ENCODE measurements at regions not wholly inside any gene's neighbourhood (a gene's known extent, or its start where the extent isn't known, plus 50 kb on each side); places are given as distances from the start of the nearest gene placed in this dataset.

DNA sequence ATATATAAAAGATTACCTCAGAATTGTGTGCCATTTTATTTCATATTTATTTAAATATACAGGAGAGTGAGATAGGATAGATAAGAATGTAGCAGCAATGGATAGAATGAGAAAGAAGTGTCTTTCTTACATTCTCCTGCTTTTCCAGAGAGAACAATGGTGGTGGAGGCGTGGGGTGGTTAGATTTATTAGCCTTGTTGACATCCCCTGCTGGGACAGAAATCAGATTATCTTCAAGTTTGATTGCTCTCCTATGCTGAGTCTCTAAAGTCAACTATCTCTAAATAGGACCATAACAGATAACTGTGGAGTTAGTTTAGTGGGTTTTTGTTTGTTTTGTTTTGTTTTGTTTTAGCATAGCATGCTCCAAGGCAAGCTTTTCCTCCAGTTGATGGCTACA is 397.6 kb downstream of the LRFN5 start:
- TF ChIP-seq RFX5 (IDR thresholded peaks at IDR 0.05; ENCODE audit: low read depth, low read length) (no peak), NFE2L2 (IDR thresholded peaks at IDR 0.05; ENCODE audit: low read depth, low read length) (no peak)
- TF ChIP-seq, protein P1, sequence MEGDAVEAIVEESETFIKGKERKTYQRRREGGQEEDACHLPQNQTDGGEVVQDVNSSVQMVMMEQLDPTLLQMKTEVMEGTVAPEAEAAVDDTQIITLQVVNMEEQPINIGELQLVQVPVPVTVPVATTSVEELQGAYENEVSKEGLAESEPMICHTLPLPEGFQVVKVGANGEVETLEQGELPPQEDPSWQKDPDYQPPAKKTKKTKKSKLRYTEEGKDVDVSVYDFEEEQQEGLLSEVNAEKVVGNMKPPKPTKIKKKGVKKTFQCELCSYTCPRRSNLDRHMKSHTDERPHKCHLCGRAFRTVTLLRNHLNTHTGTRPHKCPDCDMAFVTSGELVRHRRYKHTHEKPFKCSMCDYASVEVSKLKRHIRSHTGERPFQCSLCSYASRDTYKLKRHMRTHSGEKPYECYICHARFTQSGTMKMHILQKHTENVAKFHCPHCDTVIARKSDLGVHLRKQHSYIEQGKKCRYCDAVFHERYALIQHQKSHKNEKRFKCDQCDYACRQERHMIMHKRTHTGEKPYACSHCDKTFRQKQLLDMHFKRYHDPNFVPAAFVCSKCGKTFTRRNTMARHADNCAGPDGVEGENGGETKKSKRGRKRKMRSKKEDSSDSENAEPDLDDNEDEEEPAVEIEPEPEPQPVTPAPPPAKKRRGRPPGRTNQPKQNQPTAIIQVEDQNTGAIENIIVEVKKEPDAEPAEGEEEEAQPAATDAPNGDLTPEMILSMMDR (conservative IDR thresholded peaks at IDR 0.05; ENCODE audit: low read depth, low read length): no peak
